ENCODE measurements at regions not wholly inside any gene's neighbourhood (a gene's known extent, or its start where the extent isn't known, plus 50 kb on each side); places are given as distances from the start of the nearest gene placed in this dataset.
A peak's percentile ranks its signal among the peaks of the same experiment; 100 is the strongest.

- DNase-seq = no peak
Observed at GRCh38 chr2:106572541-106573450, 85.6 kb downstream of the CD8B2 start.

GRCh38 chr2:106573773-106574172 is 86.6 kb downstream of the CD8B2 start:
- DNase-seq = no peak

DNA sequence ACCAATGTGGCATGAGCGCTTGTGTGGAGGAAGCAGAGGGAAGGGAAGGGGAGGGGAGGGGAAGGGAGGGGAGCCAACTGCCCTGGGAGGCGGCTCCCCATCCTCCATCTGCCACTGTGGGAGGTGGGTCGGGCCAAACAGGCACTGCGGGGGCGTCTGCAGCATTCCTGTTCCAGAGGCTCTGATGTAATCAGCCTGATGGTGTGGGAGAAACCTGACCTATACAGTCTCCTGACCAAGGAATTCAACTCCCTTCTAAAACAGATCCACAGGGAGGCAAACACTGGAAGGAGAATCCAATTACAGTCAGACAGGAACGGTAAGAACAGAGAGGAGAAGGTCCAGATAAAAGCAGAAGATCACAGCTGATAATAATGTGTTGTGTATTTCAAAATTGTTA is 88.8 kb downstream of the CD8B2 start:
- DNase-seq = no peak

DNA sequence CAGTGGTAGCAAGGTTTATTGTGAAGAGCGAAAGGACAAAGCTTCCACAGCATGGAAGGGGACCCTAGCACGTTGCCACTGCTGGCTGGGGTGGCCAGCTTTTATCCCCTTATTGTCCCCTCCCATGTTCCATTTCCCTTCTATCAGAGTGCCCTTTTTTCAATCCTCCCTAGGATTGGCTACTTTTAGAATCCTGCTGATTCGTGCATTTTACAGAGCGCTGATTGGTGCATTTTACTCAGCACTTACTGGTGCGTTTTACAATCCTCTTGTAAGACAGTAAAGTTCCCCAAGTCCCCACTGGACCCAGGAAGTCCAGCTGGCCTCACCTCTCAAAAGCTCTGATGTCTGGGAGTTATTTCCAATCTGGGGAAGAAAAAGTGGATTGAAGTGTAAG is 90.1 kb downstream of the CD8B2 start:
- DNase-seq = no peak

DNA sequence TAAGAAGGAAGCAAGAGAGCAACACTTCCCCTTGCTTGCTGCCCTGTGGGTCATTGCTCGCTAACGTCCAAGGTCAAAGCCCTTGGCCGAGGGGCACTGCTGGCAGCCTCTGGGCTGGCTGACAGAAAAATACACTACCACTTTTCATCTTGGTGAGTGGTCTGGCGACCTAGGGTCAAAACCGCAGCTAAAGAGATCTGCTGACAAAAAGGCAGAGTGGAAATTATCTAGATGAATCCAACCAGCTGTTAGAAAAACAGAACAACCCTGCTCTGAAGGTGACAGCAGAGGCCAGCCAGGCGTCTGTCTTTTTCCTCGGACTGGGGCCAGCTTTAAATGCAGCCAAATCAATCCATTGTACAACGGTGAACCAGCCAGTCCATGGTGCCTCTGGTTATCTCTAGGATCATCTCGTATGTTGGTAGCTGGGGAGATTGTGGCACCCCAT is 92.6 kb downstream of the CD8B2 start:
- DNase-seq = no peak

GRCh38 chr2:106580241-106580640 is 93.1 kb downstream of the CD8B2 start:
- DNase-seq = no peak

DNA sequence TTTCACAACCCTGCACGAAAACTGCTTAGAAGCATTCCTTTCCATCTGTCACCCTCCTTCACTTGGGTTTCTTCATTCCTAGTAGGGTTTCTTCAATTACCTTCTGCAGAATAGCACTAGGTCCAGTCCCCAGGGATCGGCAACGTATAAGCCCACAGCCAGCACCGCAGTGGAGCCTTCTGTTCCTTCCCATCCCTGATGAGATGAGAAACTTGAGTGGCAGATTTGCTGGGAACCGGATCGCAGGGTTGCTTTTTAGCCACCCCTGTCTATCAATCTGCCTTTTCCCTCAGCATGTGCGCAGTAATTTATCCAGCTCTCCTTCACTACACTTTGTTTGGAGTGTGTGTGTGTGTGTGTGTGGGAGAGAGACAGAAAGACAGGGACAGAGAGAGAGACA is 94.2 kb downstream of the CD8B2 start:
- no peak for DNase-seq

GRCh38 chr2:106581755-106582147 is 94.6 kb downstream of the CD8B2 start:
- DNase-seq = no peak

GRCh38 chr2:106582148-106583143 is 95.3 kb downstream of the CD8B2 start:
- peak; percentile 85 for DNase-seq

DNA sequence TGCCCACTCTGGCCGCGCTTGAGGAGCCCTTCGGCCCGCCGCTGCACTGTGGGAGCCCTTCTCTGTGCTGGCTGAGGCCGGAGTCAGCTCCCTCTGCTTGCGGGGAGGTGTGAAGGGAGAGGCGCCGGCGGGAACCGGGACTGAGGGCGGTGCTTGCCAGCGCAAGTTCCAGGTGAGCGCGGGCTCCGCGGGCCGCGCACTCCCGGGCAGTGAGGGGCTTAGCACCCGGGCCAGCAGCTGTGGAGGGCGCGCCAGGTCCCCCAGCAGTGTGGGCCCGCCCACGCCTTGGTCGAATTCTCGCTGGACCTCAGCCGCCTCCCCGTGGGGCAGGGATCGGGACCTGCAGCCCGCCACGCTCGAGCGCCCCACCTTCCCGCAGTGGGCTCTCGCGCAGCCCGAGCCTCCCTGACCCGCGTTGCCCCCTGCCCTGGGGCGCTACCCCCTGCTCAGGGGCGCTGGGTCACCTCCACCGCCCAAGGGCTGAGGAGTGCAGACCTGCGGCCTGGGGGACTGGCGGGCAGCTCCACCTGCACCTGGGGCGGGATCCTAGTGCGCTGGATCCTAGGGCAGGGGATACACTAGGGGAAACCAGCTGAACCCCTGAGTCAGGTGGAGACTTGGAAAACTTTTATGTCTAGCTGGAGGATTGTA is 97.3 kb downstream of the CD8B2 start:
- DNase-seq = no peak

DNA sequence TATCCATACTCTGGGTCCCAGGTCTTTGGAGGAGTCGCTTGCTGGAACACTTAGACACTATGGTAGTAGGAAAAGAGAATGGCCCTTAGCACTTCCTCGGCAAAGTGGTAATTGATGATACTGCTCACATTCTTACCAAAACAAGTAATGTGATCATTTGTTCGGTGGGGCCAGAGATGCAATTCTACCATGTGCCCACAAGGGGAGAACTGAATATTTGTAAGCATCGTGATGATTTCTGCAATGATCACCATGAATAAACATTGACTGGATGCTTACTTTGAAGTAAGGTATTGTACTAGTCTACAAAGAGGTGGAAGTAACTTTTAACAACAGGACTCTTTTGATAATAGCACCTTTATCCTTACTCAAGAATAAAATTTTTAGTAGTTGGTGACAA is 109.7 kb downstream of the CD8B2 start:
- no peak for DNase-seq

DNA sequence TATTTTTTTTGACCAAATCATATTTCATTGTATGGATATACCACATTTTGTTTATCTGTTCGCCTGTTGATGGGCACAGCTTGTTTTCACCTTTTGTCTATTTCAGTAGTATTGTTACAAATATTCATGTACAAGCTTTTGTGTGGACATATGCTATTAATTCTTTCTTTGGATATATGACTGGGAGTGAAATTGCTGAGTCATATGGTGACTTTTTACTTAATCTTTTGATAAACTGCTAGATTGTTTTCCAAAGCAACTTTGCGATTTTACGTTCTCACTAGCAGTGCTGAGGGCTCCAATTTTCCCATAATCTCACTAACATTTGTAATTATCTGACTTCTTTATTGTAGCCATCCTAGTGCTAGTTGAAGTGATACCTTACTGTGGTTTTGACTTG is 112.4 kb downstream of the CD8B2 start:
- no peak for DNase-seq

DNA sequence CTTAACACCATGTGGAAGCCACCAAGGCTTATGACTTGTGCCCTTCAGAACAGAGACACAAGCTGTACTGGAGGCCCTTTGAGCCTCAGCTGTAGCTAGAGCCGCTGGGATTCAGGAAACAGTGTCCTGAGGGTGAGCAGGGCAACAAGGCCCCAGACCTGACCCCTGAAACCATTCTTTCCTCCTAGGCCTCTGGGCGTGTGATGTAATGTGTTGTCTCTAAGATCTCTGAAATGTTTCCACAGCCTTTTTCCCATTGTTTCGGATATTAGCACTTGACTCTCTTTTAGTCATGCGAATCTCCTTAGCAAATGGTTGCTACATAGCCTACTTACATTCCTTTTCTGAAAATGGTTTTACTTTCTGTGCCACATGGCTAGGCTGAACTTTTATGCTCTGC is 114.9 kb downstream of the CD8B2 start:
- no peak for DNase-seq

DNA sequence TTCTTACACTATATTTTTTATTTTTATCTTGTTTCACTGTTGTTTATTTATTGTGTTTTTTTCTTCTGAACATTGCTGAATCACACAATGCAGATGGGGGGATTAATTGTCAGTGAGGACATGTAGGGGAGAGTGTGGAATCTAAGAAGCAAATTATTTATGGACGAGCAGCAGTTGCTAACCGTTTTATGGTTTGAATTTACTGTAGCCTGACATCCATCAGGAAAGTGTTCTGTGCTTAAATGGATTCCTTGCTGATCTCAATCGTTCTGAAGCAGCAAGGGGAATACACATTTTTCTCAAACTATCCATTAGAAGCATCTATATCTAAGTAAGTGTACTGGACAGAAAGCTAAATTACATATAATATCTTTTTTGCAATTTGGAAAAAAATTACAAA is 119.5 kb downstream of the CD8B2 start:
- DNase-seq = no peak

GRCh38 chr2:106607371-106607770 is 120.2 kb downstream of the CD8B2 start:
- DNase-seq = no peak

GRCh38 chr2:106609780-106610179 is 122.6 kb downstream of the CD8B2 start:
- DNase-seq = no peak

DNA sequence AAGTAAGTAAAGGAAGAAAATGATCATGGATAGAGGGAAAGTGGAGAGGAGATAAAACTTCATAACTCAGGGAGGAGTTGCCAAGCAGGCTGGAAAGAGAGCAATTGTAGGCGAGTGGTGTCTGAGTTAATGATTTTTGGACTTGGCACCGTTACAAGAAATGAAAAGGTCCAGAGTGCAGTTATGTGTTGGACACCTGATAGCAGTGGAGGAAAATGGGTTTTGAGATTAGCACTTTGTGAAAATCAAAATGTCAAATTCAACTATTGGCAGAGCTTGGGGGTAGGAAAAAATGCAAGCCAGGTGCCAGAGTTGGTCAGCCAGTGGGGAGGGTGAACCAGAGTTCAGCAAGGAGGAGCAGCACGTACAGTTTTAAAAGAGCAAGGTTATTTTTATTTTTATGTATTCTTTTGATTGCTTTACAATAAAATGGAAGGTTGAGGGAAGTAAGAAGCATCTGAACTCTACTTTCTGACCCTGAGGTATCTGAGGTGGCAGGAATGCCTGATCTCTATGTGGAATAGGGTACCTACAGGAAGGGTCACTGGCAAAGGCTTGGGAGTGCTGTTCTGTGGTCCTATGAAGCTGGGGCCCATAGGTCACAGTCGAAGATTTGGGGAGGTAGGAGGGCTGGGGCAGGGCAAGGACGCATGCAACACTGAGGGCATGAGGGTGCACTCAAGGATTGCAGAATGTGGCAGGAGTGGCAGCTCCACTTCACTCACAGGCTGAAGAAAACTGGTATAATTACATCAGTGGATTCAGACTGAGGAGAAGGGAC is 127.5 kb downstream of the CD8B2 start:
- DNase-seq = no peak

- no peak for DNase-seq
Observed at GRCh38 chr2:106618614-106619013, 131.4 kb downstream of the CD8B2 start.

GRCh38 chr2:106623456-106623855 is 136.3 kb downstream of the CD8B2 start:
- DNase-seq = no peak

GRCh38 chr2:106624787-106625380 is 137.7 kb downstream of the CD8B2 start:
- no peak for DNase-seq

- DNase-seq = no peak
Observed at GRCh38 chr2:106628377-106628776, 141.2 kb downstream of the CD8B2 start.

- no peak for DNase-seq
Observed at GRCh38 chr2:106629981-106630380, 142.8 kb downstream of the CD8B2 start.

Measured in activated effector memory CD4-positive, alpha-beta T cell treated with anti-CD3 and anti-CD28 coated beads, Interleukin-2, amount 50 U/mL, for 16 hours (primary cell).